Suppressor macrophage treated with lipopolysaccharide for 1 hour (primary cell): ENCODE measurements at regions not wholly inside any gene's neighbourhood (a gene's known extent, or its start where the extent isn't known, plus 50 kb on each side); places are given as distances from the start of the nearest gene placed in this dataset.
"Not testable (repeated sequence)": the region's sequence is repeated elsewhere in the genome, so short reads cannot be mapped to it uniquely, and the experiment has no call there.

Experiments used
- DNase-seq, 3 donors: peaks; one replicate each; pipeline ENCODE4 v3.0.0-alpha.2; 2020 to 2022

GRCh38 chr4:37555322-37555721 is 130.9 kb downstream of the RELL1 start:
- no peak for DNase-seq

GRCh38 chr4:37549866-37550265 is 136.3 kb downstream of the RELL1 start:
- not testable (repeated sequence) for DNase-seq

GRCh38 chr4:37549041-37549440 is 137.1 kb downstream of the RELL1 start:
- DNase-seq: no peak

GRCh38 chr4:37546586-37546985 is 139.6 kb downstream of the RELL1 start:
- DNase-seq: no peak

GRCh38 chr4:37542706-37543105 is 143.5 kb downstream of the RELL1 start:
- no peak for DNase-seq

GRCh38 chr4:37541956-37542355 is 144.2 kb downstream of the RELL1 start:
- no peak for DNase-seq

- no peak for DNase-seq
Measured at GRCh38 chr4:37540486-37540885, 145.7 kb downstream of the RELL1 start.

- no peak for DNase-seq
Measured at GRCh38 chr4:37538931-37539330, 147.2 kb downstream of the RELL1 start.

GRCh38 chr4:37537484-37537883 is 148.7 kb downstream of the RELL1 start:
- no peak for DNase-seq

- no peak for DNase-seq
Measured at GRCh38 chr4:37535872-37536271, 150.3 kb downstream of the RELL1 start.

- peak in 1 of 3 donors; percentile 3 for DNase-seq
Measured at GRCh38 chr4:37533286-37534033, 152.7 kb downstream of the RELL1 start.

GRCh38 chr4:37531151-37531550 is 155.0 kb downstream of the RELL1 start:
- DNase-seq: no peak

- DNase-seq: no peak
Measured at GRCh38 chr4:37530451-37530850, 155.7 kb downstream of the RELL1 start.

- peak; percentile 22 to 33 (median 23) for DNase-seq
Measured at GRCh38 chr4:37528166-37528885, 157.8 kb downstream of the RELL1 start.

- DNase-seq: no peak
Measured at GRCh38 chr4:37524267-37524666, 161.9 kb downstream of the RELL1 start.

- no peak for DNase-seq
Measured at GRCh38 chr4:37522996-37523395, 163.2 kb downstream of the RELL1 start.

GRCh38 chr4:37517326-37517725 is 168.8 kb downstream of the RELL1 start:
- peak in 1 of 3 donors; percentile 1 for DNase-seq

GRCh38 chr4:37516057-37516775 is 170.0 kb downstream of the RELL1 start:
- no peak for DNase-seq

GRCh38 chr4:37510626-37511025 is 175.6 kb downstream of the RELL1 start:
- no peak for DNase-seq

GRCh38 chr4:37503261-37503660 is 182.9 kb downstream of the RELL1 start:
- no peak for DNase-seq

- DNase-seq: no peak
Measured at GRCh38 chr4:37502070-37502469, 184.1 kb downstream of the RELL1 start.
